ENCODE measurements at regions not wholly inside any gene's neighbourhood (a gene's known extent, or its start where the extent isn't known, plus 50 kb on each side); places are given as distances from the start of the nearest gene placed in this dataset.

- TF ChIP-seq, protein P1, sequence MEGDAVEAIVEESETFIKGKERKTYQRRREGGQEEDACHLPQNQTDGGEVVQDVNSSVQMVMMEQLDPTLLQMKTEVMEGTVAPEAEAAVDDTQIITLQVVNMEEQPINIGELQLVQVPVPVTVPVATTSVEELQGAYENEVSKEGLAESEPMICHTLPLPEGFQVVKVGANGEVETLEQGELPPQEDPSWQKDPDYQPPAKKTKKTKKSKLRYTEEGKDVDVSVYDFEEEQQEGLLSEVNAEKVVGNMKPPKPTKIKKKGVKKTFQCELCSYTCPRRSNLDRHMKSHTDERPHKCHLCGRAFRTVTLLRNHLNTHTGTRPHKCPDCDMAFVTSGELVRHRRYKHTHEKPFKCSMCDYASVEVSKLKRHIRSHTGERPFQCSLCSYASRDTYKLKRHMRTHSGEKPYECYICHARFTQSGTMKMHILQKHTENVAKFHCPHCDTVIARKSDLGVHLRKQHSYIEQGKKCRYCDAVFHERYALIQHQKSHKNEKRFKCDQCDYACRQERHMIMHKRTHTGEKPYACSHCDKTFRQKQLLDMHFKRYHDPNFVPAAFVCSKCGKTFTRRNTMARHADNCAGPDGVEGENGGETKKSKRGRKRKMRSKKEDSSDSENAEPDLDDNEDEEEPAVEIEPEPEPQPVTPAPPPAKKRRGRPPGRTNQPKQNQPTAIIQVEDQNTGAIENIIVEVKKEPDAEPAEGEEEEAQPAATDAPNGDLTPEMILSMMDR (IDR thresholded peaks at IDR 0.05) = no peak
- TF ChIP-seq POLR2AphosphoS5 (IDR thresholded peaks at IDR 0.05) = no peak
Measured at GRCh38 chr21:24729568-24729967, 877.7 kb downstream of the MRPL39 start.
